Peyer's patch (tissue), 4 donors: ENCODE measurements at regions not wholly inside any gene's neighbourhood (a gene's known extent, or its start where the extent isn't known, plus 50 kb on each side); places are given as distances from the start of the nearest gene placed in this dataset.

ENCODE experiments used
- DNase-seq, 3 donors: peaks; one replicate each; pipeline ENCODE4 v3.0.0-alpha.2; 2017 to 2019
- H3K27ac ChIP-seq, 4 donors: fragments of 200-600 bp; sonication (generic); one replicate each; pipeline ENCODE4 v1.5.1; 2016 to 2019
- H3K27me3 ChIP-seq, 2 donors: fragments of 200-600 bp; sonication (generic); one replicate each; pipeline ENCODE4 v1.5.1; 2019
- H3K36me3 ChIP-seq, 3 donors: fragments of 200-600 bp; sonication (generic); one replicate each; pipeline ENCODE4 v1.5.1; 2016 to 2019
- H3K4me1 ChIP-seq, 4 donors: fragments of 200-600 bp; sonication (generic); one replicate each; pipeline ENCODE4 v1.5.1; 2016 to 2019
- H3K4me3 ChIP-seq, 4 donors: fragments of 200-600 bp; sonication (generic); 1 replicate in 3 of 4; 2 replicates in 1 of 4; pipeline ENCODE4 v1.5.1; 2016 to 2019; ENCODE audit warnings: mild to moderate bottlenecking in 1 of 4
- H3K9me3 ChIP-seq, 4 donors: fragments of 200-600 bp; sonication (generic); one replicate each; pipeline ENCODE4 v1.5.1; 2016 to 2019; ENCODE audit warnings: mild to moderate bottlenecking in 1 of 4
- CTCF ChIP-seq, 6 experiments: fragments of 450-650 bp in 4 of 6; fragments of 200-600 bp in 2 of 6; sonication (generic) in 1 of 6; IDR thresholded peaks; one replicate each; pipeline ENCODE4 v1.5.1; 2017 to 2019; ENCODE audit warnings: antibody characterized with exemption in 6 of 6, mild to moderate bottlenecking in 3 of 6, moderate library complexity in 1 of 6
- POLR2A ChIP-seq, 2 donors: fragments of 450-650 bp; IDR thresholded peaks; one replicate each; pipeline ENCODE4 v1.5.1; 2017; ENCODE audit warnings: antibody characterized with exemption in 2 of 2, mild to moderate bottlenecking in 2 of 2, moderate library complexity in 2 of 2

- no peak for DNase-seq
- no peaks in the 10 kb centered on the region for H3K9me3 ChIP-seq
- no peak overlapping the region for H3K27ac ChIP-seq
- TF ChIP-seq POLR2A (IDR thresholded peaks at IDR 0.05) (no peak), CTCF (IDR thresholded peaks at IDR 0.05) (no peak)
- no peak overlapping the region for H3K4me3 ChIP-seq
- H3K27me3 ChIP-seq = no peaks in the 10 kb centered on the region
- no peaks in the 10 kb centered on the region for H3K36me3 ChIP-seq
- no peaks in the 10 kb centered on the region for H3K4me1 ChIP-seq
Observed at GRCh38 chr5:166540156-166540555, 1751.3 kb upstream of the WWC1 start.

- no peaks in the 10 kb centered on the region for H3K27me3 ChIP-seq
- H3K9me3 ChIP-seq = no peaks in the 10 kb centered on the region
- no peak overlapping the region for H3K4me3 ChIP-seq
- DNase-seq = no peak
- H3K4me1 ChIP-seq = no peaks in the 10 kb centered on the region
- no peak overlapping the region for H3K27ac ChIP-seq
- TF ChIP-seq POLR2A (IDR thresholded peaks at IDR 0.05) (no peak), CTCF (IDR thresholded peaks at IDR 0.05) (no peak)
- no peaks in the 10 kb centered on the region for H3K36me3 ChIP-seq
Observed at GRCh38 chr5:166551384-166551783, 1740.1 kb upstream of the WWC1 start.

GRCh38 chr5:166553778-166554177, 1737.7 kb upstream of the WWC1 start:
- Histone ChIP-seq H3K27me3 (no peaks in the 10 kb centered on the region), H3K36me3 (no peaks in the 10 kb centered on the region), H3K9me3 (no peaks in the 10 kb centered on the region), H3K27ac (no peak overlapping the region), H3K4me1 (no peaks in the 10 kb centered on the region), H3K4me3 (no peak overlapping the region)
- no peak for DNase-seq
- TF ChIP-seq POLR2A (IDR thresholded peaks at IDR 0.05) = no peak
- TF ChIP-seq CTCF (IDR thresholded peaks at IDR 0.05) = no peak

- H3K4me1 ChIP-seq = no peaks in the 10 kb centered on the region
- H3K27me3 ChIP-seq = no peaks in the 10 kb centered on the region
- DNase-seq = no peak
- H3K4me3 ChIP-seq = no peak overlapping the region
- no peak for TF ChIP-seq CTCF (IDR thresholded peaks at IDR 0.05)
- H3K9me3 ChIP-seq = peaks cover 0 to 4% (median 0%) of the 10 kb centered on the region in 4 donors
- H3K36me3 ChIP-seq = no peaks in the 10 kb centered on the region
- no peak overlapping the region for H3K27ac ChIP-seq
Observed at GRCh38 chr5:166561759-166562158, 1729.7 kb upstream of the WWC1 start.

DNA sequence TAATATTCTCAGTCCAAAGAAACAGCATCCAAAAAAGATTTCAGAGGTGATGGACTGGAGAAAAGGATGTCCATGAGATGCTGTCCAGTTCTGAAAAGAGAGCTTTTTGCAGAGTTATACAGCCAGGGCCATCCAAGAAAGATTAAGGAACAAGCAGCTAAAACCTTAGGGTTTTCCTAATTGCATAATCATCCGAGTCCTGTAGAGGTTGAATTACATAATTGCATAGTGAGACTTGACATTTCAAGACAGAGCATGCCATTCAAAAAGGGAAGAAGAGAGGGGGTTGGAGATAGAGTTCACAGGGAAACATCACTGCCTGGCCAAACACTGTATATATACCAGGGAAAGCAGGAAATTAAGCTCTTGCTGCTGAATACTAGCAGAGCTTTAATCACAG, 1729.2 kb upstream of the WWC1 start:
- peaks cover 0 to 4% (median 0%) of the 10 kb centered on the region in 4 donors for H3K9me3 ChIP-seq
- no peaks in the 10 kb centered on the region for H3K4me1 ChIP-seq
- DNase-seq = no peak
- H3K27ac ChIP-seq = no peak overlapping the region
- TF ChIP-seq POLR2A (IDR thresholded peaks at IDR 0.05) (no peak), CTCF (IDR thresholded peaks at IDR 0.05) (no peak)
- H3K4me3 ChIP-seq = no peak overlapping the region
- H3K27me3 ChIP-seq = no peaks in the 10 kb centered on the region
- no peaks in the 10 kb centered on the region for H3K36me3 ChIP-seq

- TF ChIP-seq CTCF (IDR thresholded peaks at IDR 0.05) (no peak), POLR2A (IDR thresholded peaks at IDR 0.05) (no peak)
- Histone ChIP-seq H3K27ac (no peak overlapping the region), H3K36me3 (no peaks in the 10 kb centered on the region), H3K4me1 (no peaks in the 10 kb centered on the region), H3K9me3 (no peaks in the 10 kb centered on the region), H3K4me3 (no peak overlapping the region), H3K27me3 (no peaks in the 10 kb centered on the region)
- no peak for DNase-seq
Observed at GRCh38 chr5:166566725-166567124, 1724.7 kb upstream of the WWC1 start.
